HS-5 (cell line): ENCODE measurements at regions not wholly inside any gene's neighbourhood (a gene's known extent, or its start where the extent isn't known, plus 50 kb on each side); places are given as distances from the start of the nearest gene placed in this dataset.
"Not testable (repeated sequence)": the region's sequence is repeated elsewhere in the genome, so short reads cannot be mapped to it uniquely, and the experiment has no call there.

Experiments
- DNase-seq: peaks from one replicate; pipeline ENCODE4 v3.0.0-alpha.2; 2012; ENCODE audit warnings: low read depth

DNA sequence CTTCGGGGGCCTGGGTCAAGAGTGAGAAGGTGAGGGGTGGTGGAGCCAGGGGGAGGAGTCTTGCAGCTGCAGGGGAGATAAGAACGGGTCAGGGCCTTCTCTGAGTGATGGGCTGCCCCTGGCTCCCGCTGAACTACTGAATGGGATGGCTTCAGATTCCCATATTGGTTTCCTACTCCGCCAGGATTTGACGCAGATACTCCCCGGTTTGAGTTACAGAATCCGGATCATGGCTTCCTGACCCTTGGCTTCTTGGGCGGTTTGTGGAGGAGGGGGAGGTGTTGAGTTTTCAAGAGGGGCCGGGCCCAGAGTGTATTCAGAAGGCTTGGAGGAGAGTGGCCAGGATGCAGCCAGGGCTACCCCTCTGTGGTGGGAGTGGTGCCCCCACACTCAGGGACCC, 119.9 kb upstream of the ATP2B2 start:
- DNase-seq, result no peak

DNA sequence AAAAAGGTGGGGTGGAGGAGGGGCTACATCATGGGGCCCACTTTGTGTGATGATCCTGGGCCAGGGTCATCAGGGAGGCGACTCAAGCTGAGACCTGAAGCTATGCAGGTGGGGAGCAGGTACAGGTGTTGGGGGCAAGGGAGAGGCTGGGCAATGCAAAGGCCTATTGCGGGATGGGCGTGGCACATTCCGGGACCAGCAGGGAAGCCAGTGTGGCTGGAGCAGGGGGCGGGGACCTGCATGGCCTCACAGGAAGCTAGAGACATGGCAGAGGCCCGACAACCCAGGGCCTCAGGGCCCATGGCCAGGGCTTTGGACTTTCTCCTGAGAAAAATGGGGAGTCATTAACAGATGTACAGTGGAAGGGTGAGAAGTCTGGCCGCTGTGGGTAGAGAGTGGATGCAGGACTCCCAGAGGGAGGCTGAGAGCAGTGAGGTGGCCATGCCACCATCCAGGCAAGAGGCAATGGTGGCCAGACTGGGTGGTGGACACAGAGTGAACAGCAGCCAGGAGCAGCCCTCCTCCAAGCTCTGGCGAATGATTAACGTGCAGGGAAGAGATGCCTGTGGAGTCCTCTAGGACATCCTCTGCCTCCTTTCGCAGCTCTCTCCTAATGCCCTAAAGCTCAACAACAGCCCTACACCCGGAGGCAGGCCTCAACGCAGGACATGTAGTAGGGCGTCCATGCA, 122.6 kb upstream of the ATP2B2 start:
- no peak for DNase-seq

DNA sequence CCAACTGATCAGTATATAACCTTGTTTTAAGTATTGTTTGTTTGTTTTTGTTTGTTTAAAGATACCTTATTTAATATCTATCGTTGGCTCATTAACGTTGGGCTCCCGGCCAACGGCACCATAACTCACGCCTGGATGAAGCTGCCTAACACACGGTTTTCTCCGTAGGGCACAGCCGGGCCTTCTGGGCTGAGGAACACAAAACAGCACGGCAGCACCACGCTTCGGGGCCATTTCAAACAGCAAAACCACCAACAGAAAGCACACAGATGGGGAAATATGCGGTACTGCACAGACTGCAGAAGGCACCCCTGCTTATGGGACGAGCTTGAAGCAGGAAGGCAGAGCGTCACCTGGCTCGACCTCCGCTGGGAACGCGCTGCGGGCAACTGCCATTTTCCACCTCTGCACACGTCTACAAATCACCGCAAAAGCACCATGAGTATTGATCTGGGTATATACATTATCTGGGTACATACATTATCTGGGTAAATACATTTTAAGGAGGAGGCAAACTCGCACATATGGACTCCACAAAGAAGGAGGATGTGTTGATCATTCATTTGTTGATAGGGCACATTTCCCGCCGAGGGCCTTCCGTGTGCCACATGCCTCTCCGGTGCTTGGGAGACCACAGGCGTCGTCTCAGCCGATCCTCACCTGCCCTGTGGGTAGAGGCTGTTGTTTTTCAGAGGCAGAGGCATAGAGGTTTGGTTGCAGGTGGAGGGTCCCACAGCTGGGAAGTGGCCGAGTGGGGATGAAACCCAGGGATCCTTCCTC, 123.7 kb upstream of the ATP2B2 start:
- DNase-seq, result no peak

DNA sequence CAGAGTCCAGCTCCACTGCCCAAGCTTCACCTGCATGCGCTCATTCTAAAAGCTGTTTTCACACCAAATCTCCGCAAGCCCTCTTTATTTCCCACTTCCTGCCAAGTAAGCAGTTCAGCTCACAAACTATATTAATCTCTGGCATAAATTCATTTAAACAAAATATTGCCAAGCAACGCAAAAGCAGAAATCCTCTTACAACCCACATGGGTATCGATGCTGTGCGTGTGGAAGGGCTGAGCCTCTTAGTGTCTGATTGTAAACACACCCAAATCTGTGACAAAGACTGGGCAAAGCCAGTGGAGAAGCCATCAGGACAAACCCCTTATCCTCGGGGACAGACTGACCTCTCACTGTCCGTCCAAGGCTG, 124.3 kb upstream of the ATP2B2 start:
- no peak for DNase-seq

DNA sequence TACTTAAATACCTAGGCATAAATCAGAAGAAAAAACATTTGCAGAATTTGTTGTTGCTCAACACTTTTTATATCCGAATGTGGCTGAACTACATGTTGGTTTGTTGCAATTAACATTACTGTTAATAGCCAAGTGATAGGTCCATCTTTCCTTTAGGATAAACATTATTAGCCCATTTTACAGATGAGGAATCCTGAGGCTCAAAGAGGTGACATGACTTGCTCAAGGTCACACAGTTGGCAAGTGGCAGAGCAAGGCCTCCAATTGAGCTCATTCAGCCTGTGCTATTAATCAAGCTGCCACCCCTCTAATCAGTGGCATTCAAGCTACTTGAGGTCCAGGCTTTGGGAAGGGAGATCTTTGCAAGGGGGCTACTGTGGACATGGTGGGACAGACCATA, 125.8 kb upstream of the ATP2B2 start:
- no peak for DNase-seq

DNA sequence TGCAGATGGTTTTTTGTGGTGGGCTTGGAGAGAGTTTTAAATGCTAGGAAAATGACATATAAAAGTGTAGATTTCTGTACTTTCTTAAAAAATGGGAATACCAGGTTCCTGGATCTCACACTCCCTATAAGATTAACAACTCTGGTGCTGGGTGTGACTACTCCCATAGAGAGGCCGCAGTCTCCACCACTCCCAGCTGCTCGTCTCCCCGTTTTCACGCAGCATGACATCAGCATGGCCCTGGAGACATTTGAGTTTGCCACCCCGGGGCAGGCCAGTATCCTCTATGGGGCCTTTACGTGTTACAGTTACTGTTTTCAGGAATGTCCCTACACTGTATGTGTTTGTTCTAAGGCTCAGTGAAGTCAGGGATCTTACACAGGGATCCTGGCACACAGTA, 126.7 kb upstream of the ATP2B2 start:
- DNase-seq, result no peak

DNA sequence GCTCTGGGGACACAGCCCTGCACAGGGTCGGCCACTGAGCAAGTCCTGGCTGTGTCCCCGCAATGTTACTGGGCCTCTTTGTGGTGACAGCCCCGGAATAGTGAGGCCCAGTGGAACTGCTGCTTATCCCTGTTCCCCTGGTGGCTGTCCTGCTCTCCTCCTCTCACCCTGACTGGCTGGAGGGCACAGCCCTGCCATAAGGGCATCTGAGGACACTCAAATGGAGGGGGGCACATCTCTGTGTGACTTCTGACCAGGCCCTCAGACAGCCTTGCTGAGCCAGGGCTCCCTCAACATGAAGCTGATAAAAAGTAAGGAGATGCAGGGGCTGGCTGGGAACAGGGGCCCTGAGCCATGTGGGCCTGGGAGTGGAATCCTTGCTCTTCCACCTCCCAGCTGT, 127.4 kb upstream of the ATP2B2 start:
- DNase-seq, result no peak

DNA sequence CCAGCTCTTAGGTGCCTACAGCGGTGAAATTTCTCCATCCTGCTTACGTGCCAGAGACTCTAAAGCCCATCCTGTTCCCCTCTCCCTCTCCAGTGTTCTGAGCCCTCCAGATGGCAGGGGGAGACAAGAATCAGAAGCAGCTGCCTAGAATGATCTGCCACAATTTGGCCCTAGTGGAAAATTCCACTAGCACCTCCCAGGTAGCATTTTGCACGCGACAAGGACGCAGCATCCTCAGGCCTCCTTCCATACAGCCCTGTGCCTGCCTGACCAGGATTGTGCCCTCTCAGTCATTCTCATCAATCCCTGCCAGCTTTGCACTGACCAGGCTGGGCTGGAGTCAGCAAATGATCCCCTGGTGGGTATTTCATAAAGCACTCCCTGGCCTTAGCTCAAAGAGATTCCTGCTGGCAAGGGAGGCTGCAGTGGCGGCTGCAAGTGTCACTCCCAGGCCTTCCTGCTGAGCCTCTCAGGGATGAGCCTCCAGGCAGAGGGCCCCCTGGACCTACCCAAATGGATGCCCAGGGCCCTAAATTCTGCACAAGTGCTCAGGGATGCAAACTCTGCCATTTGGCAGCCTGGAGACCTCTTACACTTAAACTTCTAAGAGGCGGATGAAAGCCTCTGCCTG, 130.2 kb upstream of the ATP2B2 start:
- DNase-seq, result no peak

DNA sequence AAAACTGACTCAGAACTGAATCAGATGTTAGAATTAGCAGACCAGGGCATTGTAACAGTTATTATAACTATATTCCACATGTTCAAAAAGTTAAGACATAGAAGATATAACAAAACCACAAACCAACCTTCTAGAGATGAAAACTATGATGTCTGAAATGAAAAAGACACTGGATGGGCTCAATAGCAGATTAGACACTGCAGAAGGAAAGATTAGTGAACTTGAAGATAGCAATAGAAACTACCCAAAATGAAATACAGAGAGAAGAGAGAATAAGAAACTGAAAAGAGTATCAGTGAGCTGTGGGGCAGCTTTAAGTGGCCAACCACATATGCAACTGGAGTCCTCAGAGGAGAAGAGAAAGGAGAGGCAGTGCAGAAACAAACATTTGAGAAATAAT, 132.0 kb upstream of the ATP2B2 start:
- no peak for DNase-seq

DNA sequence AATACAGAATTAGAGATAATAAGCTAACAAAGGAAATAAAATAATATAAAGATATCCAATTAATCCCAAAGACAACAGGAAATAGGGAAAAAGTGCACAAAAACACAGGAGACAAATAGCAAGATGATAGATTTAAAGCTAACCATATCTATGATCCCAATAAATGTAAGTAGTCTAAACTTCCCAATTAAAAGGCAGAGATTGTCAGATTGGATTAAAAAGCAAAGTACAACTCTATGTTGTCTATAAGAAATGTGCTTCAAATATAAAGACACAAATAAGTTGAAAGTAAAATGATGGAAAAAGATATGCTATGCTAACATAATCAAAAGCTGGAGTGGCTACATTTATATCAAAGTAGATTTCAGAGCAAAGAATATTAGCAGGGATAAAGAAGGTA, 133.1 kb upstream of the ATP2B2 start:
- DNase-seq, result no peak

DNA sequence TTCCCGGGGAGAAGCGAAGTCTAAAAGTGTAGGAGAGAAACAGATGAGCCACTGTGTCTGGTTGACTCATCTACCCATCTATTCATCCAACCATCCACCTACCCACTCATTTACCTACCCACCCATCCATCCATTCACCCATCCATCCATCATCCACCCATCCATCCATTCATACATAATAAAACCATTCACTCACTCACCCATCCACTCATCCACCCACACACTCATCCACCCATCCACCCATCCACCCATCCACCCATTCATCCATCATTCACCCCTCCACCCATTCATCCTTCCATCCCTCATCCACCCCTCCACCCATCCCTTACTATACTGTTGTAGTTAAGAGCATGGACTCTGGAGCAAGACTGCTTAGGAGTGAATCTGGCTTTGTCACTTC, 136.4 kb upstream of the ATP2B2 start:
- DNase-seq, result no peak

DNA sequence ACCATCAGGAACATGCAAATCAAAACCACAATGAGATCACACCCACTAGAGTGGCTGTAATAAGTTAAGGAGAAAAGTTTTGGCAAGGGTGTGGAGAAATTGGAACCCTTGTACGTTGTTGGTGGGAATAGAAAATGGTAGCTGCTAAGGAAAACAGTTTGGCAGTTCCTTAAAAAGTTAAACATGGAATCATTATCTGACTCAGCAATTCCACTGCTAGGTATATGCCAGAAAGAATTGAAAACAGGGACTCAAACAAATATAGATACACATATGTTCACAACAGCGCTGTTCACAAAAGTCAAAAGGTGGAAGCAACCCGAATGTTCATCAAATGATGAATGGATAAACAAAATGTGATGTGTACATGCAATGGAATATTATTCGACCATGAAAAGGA, 138.8 kb upstream of the ATP2B2 start:
- DNase-seq, result no peak

DNA sequence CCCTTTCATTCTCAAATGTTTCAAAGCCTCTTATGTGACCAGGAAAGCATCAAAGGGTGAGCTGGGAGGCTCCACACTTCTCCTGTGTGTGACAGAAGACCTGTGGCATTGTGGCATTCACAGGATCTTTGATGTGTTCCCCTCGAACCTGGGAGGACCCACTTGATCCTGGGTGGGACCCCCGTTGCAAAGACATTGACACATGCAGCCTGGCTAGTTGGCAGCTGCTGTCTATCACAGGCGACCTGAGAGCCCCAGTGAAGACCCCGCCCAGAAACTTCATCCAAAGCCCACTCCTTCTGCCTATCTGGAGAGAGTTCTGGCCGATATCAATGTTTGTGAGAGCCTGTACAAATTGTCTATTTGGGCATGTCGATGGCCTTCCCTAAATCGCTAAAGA, 140.4 kb upstream of the ATP2B2 start:
- no peak for DNase-seq

DNA sequence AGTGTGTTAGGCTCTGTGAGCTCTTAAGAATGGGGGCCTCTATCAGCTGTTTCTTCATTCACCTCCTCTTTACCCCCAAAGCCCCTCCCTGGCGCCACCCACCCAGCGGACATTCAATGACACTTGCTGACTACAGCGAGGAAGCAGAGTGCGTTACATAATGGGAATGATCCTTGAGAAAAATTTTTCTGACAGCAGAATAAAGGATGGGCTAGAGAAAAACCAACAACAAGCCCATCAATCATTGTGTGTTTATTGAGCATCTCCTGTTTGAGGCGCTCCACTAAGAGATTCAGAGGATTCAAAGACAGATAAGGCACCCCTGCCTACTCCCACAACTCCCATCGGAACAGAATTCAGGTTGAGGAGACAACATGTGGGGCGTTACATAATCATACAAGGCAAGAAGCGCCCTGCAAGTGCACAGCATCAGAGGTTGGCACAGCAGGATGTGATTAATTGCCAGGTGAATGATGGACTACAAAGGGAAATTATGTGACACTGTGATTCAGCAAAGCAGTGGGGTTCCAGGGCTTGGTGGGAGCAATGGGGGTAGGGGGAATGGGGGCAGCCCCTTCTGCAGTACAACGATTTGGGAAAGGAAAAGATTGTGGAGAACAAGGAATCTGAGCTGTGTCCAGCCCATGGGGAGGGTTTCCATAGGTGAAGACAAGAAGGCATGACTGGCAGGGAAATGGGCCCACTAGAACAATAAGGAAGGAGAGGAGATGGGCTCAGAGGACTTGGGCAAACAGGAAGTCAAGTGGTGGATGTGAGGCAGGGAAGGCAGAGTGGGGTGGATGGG, 141.3 kb upstream of the ATP2B2 start:
- no peak for DNase-seq

DNA sequence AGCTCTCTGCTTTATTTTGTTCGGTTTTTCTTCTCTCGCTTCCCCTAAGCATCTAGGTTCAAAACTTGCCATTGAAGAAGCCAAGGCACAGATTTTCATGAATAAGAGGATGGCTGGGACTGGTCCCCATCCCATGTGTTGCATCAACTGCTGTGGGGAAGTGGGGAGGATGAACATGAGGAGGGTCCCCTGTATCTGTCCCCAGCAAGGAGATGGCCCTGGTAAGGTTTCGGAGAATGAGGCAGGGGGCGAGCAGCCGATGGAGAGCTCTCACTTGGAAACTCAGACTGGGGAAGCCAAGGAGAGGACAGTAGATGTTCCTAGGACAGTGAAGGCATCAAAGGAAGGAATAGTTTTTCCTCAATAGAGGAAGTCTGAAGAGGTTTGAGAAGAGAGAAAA, 142.0 kb upstream of the ATP2B2 start:
- no peak for DNase-seq

DNA sequence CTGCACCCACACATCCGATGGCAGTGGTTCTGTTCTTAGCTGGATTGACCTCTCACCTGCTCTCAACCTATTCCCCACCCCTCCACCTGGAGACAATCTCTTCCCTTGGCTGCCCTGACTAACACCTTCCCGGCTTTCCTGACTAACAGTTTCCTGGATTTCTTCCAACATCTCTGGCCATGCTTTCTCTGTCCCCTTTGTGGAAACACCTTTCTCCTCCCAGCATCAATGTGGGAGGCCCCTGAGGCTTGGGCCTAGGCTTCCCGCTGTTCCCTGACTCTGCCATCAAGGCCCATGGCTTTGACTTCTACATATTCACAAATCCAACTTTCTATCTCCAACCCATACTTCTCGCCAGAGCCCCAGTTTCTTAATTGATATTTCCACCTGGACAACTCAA, 142.8 kb upstream of the ATP2B2 start:
- DNase-seq, result no peak

DNA sequence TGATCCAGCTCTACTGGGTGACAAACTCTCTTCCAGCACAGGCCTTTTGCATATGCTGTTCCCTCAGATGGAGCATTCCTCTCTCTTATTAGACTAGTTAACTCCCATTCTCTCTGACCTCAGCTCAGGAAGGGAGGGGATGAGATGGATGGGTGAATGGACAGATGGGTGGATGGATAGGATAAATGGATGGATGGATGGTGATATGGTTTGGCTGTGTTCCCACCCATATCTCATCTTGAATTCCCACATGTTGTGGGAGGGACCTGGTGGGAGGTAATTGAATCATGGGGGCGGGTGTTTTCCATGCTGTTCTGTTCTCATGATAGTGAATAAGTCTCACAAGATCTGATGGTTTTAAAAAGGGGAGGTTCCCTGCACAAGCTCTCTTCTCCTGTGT, 144.1 kb upstream of the ATP2B2 start:
- not testable (repeated sequence) for DNase-seq

DNA sequence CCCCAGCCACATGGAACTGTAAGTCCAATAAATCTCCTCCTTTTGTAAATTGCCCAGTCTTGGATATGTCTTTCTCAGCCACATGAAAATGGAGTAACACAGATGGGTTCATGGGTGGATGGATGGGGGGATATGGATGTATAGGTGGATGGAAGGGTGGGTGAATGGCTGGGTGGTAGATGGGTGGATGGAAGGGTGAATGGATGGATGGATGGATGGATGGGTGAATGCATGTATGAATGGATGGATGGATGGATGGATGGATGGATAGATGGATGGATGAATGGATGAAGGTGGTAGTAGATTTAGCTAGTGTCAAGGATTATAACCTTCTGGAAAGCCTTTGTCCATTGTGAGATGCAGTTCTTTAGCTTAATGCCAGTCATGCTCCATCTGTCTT, 146.1 kb upstream of the ATP2B2 start:
- no peak for DNase-seq

DNA sequence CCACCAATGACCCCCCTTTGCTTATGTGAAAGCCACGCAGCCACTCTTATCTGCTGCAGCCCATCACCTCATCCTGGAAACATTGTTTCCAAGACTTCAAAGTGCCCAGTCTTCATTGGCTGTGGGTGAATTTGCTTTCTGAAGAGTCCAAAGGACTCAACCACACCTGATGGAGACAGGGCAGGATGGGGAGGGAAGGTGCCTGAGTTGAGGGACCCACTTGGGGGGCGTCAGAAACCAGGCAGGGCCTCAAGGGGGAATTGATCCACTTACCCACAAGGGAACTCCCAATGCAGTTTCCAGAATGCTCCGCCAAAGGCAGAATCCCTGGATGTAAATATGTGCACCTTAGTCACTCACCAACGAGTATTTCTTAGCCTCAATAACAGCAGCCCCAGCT, 147.9 kb upstream of the ATP2B2 start:
- DNase-seq, result no peak

DNA sequence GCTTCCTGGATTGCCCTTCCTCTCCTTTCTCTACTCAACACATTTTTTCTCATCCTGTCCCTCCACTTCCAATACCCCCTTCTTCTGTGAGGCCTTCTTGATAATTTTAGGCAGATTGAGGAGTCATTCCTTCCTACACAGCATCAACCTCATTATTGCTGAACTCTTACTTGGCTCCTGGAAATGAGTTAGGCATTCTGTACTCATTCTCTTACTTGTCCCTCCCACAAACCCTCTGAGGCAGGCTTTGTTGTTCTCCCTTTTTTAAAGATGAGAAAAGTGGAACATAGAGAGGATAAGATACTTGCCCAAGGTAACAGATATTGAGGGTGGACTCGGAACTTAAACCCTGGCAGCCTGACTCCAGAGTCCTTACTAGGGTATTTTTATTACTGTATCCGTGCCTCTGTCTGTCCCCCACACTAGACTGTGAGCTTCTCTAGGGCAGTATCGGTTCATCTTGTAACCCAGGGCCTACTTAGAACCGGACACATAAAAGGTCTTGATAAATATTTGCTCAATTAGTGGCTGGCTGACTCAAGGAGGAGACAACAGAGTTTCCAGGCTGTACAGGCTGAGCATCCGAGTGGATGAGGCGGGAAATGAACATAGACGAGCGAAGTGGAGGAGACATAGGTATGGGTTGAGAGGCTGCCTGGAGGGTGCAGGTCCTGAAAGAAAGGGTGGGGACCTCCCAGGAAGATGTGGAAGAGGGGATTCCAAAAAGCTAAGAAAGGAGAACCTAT, 148.7 kb upstream of the ATP2B2 start:
- no peak for DNase-seq

DNA sequence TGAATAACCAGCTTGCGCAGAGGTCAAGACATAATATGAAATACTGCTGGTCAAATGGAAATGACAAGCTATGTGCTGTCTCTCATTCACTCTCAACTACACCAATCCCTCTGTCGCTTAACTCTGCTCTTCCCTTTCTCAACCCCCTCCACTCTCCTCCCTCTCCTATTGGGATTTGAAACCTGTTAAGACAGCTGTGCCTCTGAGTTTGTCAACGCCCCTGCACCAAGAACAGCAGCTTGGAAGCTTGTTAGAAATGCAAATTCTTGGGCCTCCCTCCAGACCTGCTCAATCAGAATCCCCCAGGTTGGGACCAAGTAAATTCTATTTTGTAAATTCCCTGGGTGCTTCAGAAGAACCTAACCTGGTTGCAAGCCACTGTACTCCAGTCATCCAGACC, 149.7 kb upstream of the ATP2B2 start:
- DNase-seq, result no peak

DNA sequence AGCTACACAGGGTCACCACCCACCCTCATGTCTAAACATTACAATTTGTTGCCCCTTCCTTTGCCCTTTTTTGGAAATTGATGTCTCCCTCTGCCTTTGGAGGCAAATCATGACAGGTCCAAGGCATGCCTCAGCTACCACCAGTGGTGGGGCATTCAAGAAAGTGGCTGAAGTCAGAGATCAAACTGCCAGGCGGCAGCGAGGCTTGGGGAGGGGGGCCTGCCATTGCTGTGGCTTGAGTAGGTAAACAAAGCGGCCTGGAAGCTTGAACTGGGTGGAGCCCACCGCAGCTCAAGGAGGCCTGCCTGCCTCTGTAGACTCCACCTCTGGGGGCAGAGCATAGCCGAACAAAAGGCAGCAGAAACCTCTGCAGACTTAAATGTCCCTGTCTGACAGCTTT, 152.0 kb upstream of the ATP2B2 start:
- not testable (repeated sequence) for DNase-seq
